Pons (tissue), 1 donor: ENCODE measurements at regions not wholly inside any gene's neighbourhood (a gene's known extent, or its start where the extent isn't known, plus 50 kb on each side); places are given as distances from the start of the nearest gene placed in this dataset.
"Not testable (repeated sequence)": the region's sequence is repeated elsewhere in the genome, so short reads cannot be mapped to it uniquely, and the experiment has no call there.

ENCODE experiments used
- DNase-seq: peaks from one replicate; pipeline ENCODE4 v3.0.0-alpha.2; 2016; ENCODE audit warnings: low spot score

GRCh38 chr4:137739391-137739790, 207.1 kb upstream of the PCDH18 start:
- no peak for DNase-seq

- no peak for DNase-seq
These were observed 206.2 kb upstream of the PCDH18 start for GRCh38 chr4:137738375-137738990.

GRCh38 chr4:137735561-137736104, 203.3 kb upstream of the PCDH18 start:
- DNase-seq, result no peak

- DNase-seq, result not testable (repeated sequence)
These were observed 201.2 kb upstream of the PCDH18 start for GRCh38 chr4:137733174-137734141.

- no peak for DNase-seq
These were observed 190.6 kb upstream of the PCDH18 start for GRCh38 chr4:137722910-137723309.

- no peak for DNase-seq
These were observed 179.2 kb upstream of the PCDH18 start for GRCh38 chr4:137711502-137711901.

GRCh38 chr4:137707626-137708025, 175.3 kb upstream of the PCDH18 start:
- DNase-seq, result no peak

- no peak for DNase-seq
These were observed 174.9 kb upstream of the PCDH18 start for GRCh38 chr4:137707102-137707620.

- DNase-seq, result peak; percentile 77
These were observed 173.0 kb upstream of the PCDH18 start for GRCh38 chr4:137705171-137705783.

- DNase-seq, result no peak
These were observed 170.9 kb upstream of the PCDH18 start for GRCh38 chr4:137703195-137703594.

- DNase-seq, result no peak
These were observed 170.2 kb upstream of the PCDH18 start for GRCh38 chr4:137702512-137702911.

- no peak for DNase-seq
These were observed 169.1 kb upstream of the PCDH18 start for GRCh38 chr4:137701401-137701800.

GRCh38 chr4:137700751-137701150, 168.5 kb upstream of the PCDH18 start:
- DNase-seq, result no peak

- no peak for DNase-seq
These were observed 167.8 kb upstream of the PCDH18 start for GRCh38 chr4:137700072-137700471.

GRCh38 chr4:137694138-137694537, 161.8 kb upstream of the PCDH18 start:
- no peak for DNase-seq

- DNase-seq, result no peak
These were observed 161.3 kb upstream of the PCDH18 start for GRCh38 chr4:137693641-137694040.

GRCh38 chr4:137692205-137692604, 159.9 kb upstream of the PCDH18 start:
- DNase-seq, result no peak

GRCh38 chr4:137688651-137689050, 156.4 kb upstream of the PCDH18 start:
- no peak for DNase-seq

GRCh38 chr4:137685357-137685756, 153.1 kb upstream of the PCDH18 start:
- DNase-seq, result no peak

- no peak for DNase-seq
These were observed 148.8 kb upstream of the PCDH18 start for GRCh38 chr4:137681081-137681480.

- no peak for DNase-seq
These were observed 146.5 kb upstream of the PCDH18 start for GRCh38 chr4:137678796-137679195.

- no peak for DNase-seq
These were observed 145.6 kb upstream of the PCDH18 start for GRCh38 chr4:137677863-137678262.
